ENCODE measurements at regions not wholly inside any gene's neighbourhood (a gene's known extent, or its start where the extent isn't known, plus 50 kb on each side); places are given as distances from the start of the nearest gene placed in this dataset.
"Not testable (repeated sequence)": the region's sequence is repeated elsewhere in the genome, so short reads cannot be mapped to it uniquely, and the experiment has no call there.

DNA sequence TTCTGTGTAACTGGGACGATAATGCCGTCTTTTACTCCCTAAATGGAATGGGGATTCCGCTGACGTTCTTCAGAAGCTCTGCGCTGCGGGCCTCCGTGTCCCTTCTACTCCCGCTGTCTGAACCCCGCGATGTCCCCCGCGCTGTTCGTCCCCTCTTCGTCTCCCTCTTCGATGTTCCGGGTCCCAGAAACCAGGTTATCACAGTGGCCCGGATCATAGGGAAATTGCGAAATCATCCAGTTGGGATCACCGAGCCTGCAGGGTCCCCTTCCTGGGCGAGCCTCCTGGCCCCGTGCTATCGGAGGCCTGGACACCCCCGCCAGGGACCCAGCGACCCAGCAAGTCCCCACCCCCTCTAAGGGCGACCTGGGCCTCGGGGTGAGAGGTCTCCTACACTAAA lies 154.2 kb downstream of the PPIAL4G start:
- no peak overlapping the region for H3K27ac ChIP-seq
- H3K9me3 ChIP-seq, result no peaks in the 10 kb centered on the region
- no peak for DNase-seq
- H3K27me3 ChIP-seq, result no peaks in the 10 kb centered on the region
- intact Hi-C loops (cut with DNase I; ENCODE audit: low total_unique reads), result no loop called here
- TF ChIP-seq, protein P1, sequence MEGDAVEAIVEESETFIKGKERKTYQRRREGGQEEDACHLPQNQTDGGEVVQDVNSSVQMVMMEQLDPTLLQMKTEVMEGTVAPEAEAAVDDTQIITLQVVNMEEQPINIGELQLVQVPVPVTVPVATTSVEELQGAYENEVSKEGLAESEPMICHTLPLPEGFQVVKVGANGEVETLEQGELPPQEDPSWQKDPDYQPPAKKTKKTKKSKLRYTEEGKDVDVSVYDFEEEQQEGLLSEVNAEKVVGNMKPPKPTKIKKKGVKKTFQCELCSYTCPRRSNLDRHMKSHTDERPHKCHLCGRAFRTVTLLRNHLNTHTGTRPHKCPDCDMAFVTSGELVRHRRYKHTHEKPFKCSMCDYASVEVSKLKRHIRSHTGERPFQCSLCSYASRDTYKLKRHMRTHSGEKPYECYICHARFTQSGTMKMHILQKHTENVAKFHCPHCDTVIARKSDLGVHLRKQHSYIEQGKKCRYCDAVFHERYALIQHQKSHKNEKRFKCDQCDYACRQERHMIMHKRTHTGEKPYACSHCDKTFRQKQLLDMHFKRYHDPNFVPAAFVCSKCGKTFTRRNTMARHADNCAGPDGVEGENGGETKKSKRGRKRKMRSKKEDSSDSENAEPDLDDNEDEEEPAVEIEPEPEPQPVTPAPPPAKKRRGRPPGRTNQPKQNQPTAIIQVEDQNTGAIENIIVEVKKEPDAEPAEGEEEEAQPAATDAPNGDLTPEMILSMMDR (IDR thresholded peaks at IDR 0.05), result no peak
- TF ChIP-seq POLR2A (IDR thresholded peaks at IDR 0.05), result no peak
- WGBS, 2 donors, result 16 to 36% methylated on average over 21 to 26 of the region's 26 CpGs
- H3K36me3 ChIP-seq (ENCODE audit: low read depth, missing control alignments), result no peaks in the 10 kb centered on the region
- no peaks in the 10 kb centered on the region for H3K4me1 ChIP-seq
- no peak overlapping the region for H3K4me3 ChIP-seq

GRCh38 chr1:148325031-148325430 lies 158.1 kb downstream of the PPIAL4G start:
- H3K9me3 ChIP-seq; H3K4me1 ChIP-seq; DNase-seq; H3K27ac ChIP-seq; H3K4me3 ChIP-seq; intact Hi-C loops (cut with DNase I; ENCODE audit: low total_unique reads); H3K36me3 ChIP-seq (ENCODE audit: low read depth, missing control alignments); H3K27me3 ChIP-seq: not testable (repeated sequence)
- WGBS, 2 donors, result 78 to 82% methylated on average over 6 to 17 of the region's 17 CpGs

DNA sequence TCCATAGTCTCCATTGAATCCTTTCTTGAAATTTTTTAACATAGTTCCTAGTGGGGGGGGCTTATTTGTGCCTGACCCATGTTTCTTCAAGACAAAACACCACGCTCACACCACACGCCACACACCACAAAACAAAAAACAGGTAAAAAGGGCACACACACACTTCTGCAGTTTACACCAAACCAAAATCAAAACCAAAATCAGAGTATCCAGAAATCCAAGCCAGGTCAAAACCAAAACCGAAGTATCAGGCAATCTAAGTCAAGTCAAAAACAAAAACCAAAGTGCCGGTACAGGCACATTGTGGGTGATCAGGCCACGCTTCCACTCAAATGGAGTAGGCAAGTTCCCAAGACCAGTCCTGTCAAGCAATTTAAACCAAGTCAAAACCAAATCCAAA lies 158.6 kb downstream of the PPIAL4G start:
- H3K9me3 ChIP-seq; H3K27ac ChIP-seq; H3K4me3 ChIP-seq; DNase-seq; H3K36me3 ChIP-seq (ENCODE audit: low read depth, missing control alignments); intact Hi-C loops (cut with DNase I; ENCODE audit: low total_unique reads); H3K27me3 ChIP-seq; H3K4me1 ChIP-seq: not testable (repeated sequence)
- WGBS, 2 donors, result 90 to 92% methylated on average over 5 of the region's 5 CpGs

DNA sequence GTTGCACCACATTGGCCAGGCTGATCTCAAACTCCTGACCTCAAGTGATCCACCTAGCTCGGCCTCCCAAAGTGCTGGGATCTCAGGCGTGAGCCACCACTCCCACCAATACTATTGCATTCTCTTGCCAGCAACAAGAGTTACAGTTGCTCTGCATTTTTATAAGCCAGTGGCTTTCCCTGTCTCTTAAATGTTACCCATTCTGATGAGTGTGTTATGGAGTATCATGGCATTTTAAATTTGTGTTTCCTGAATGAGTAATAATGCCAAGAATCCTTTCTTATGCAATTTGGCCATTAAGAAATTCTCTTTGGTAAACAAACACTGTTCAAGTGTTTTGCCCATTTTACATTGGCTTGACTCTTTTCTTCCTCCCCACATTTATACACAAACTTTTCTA lies 163.0 kb downstream of the PPIAL4G start:
- H3K4me3 ChIP-seq; H3K36me3 ChIP-seq (ENCODE audit: low read depth, missing control alignments); H3K9me3 ChIP-seq; H3K27ac ChIP-seq; intact Hi-C loops (cut with DNase I; ENCODE audit: low total_unique reads); H3K4me1 ChIP-seq; DNase-seq; H3K27me3 ChIP-seq: not testable (repeated sequence)
- WGBS, 2 donors, result 92% methylated on average over 2 of the region's 2 CpGs

- no peak for TF ChIP-seq POLR2A (IDR thresholded peaks at IDR 0.05)
Measured at GRCh38 chr1:148318904-148319242, 164.2 kb downstream of the PPIAL4G start.

DNA sequence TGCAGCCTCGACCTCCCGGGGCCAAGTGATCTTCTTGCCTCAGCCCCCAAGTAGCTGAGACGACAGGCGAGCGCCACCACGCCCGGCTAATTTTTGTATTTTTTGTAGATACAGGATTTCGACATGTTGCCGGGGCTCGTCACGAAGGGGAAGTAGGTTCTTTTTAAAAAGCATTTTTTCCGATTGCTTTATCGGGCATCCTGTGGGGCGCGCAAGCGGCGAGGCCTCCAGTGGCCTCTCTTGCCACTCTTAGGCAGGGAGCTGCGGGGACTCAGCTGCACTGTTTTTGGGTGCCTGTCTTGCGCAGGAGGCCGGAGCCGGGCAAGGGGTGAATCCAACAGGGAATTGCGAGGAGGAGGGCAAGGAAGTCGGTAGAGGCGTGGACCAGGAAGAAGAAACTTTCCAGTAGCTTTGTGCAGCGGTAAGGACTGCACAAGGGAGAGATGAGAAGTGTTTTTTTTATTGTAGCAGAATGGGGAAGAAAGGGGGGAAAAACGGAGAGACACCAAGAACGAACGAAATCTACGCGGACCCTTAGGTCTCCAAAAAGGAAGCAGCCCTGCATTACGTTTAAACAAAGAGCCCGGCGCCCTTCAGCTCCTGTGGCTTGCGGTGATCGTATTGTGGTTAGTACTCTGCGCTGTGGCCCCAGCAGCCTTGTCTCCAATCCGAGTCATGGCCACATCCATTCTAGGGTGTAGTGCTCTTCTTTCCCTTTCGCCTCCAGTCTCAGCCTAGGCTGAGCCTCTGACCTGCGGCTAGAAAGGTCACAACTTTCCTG lies 164.8 kb downstream of the PPIAL4G start:
- peak overlapping the region; percentile 12 to 24 for H3K4me3 ChIP-seq
- H3K9me3 ChIP-seq, result no peaks in the 10 kb centered on the region
- no peaks in the 10 kb centered on the region for H3K27me3 ChIP-seq
- no peaks in the 10 kb centered on the region for H3K36me3 ChIP-seq (ENCODE audit: low read depth, missing control alignments)
- no peak overlapping the region for H3K27ac ChIP-seq
- WGBS, 2 donors, result 15% methylated on average over 36 to 39 of the region's 39 CpGs
- intact Hi-C loops (cut with DNase I; ENCODE audit: low total_unique reads), result no loop called here
- no peak for DNase-seq
- no peaks in the 10 kb centered on the region for H3K4me1 ChIP-seq
- TF ChIP-seq, protein P1 (IDR thresholded peaks at IDR 0.05), result no peak
- TF ChIP-seq POLR2A (IDR thresholded peaks at IDR 0.05), result no peak

More at GRCh38 chr1:148318904-148319242, 164.2 kb downstream of the PPIAL4G start:
- no peaks in the 10 kb centered on the region for H3K36me3 ChIP-seq (ENCODE audit: low read depth, missing control alignments)
- no peak overlapping the region for H3K27ac ChIP-seq
- H3K9me3 ChIP-seq, result no peaks in the 10 kb centered on the region
- 47 to 60% methylated on average over 6 of the region's 6 CpGs for WGBS, 2 donors
- intact Hi-C loops (cut with DNase I; ENCODE audit: low total_unique reads), result no loop called here
- H3K4me3 ChIP-seq, result peak overlapping the region in 1 of 2 donors; percentile 12
- no peak for DNase-seq
- H3K27me3 ChIP-seq, result no peaks in the 10 kb centered on the region
- no peaks in the 10 kb centered on the region for H3K4me1 ChIP-seq

Data from testis (tissue), 2 donors.